GM12864 (cell line): ENCODE measurements at regions not wholly inside any gene's neighbourhood (a gene's known extent, or its start where the extent isn't known, plus 50 kb on each side); places are given as distances from the start of the nearest gene placed in this dataset.
A peak's percentile ranks its signal among the peaks of the same experiment; 100 is the strongest.

Experiments used
- DNase-seq: peaks from one replicate; pipeline ENCODE4 v3.0.0-alpha.2; 2011; ENCODE audit warnings: low read depth
- H3K4me3 ChIP-seq: 2 replicates; pipeline ENCODE4 v1.5.1; 2011; ENCODE audit warnings: mild to moderate bottlenecking, low read depth, low read length, control low read depth
- TF ChIP-seq, protein P1 (sequence below): IDR thresholded peaks from 2 replicates; pipeline ENCODE4 v1.5.1; 2011; ENCODE audit warnings: low read depth, mild to moderate bottlenecking, moderate library complexity, low read length, control low read depth, inconsistent platforms; ENCODE audit errors: missing control alignments

DNA sequence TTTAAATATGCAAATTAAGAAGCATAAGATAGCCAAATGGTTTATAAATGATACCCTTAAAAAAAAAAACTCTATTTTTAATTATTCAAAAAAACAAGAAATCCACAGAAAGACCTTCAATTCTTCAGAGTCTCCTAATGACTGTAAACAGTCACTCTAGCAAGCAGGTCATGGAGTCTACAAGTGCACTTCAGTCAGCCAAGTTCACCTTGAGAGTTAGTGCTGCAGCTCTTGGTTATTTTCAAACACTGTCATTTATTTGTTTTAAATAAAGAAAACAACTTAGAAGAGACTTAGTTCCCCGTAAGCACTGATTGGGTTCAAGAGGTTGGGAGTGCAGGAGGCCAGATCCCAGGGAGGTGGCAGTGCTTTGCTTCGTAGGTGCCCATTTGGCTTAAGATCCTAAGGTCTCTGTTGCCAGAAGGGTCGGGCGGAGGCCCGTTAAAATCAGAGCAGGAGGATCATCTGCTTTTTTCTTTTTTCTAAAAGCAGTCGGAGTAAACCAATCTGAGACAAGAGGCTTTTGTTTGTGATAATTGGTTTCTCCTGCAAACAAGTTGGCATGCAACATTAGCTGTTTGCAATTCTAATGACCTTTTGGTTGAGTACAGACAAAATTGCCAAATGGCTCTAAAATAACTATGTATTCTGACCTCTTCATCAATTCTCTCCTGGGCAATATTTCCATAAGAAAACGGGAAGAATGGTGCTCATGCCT lies 86.4 kb upstream of the ELMO1 start:
- TF ChIP-seq, protein P1, sequence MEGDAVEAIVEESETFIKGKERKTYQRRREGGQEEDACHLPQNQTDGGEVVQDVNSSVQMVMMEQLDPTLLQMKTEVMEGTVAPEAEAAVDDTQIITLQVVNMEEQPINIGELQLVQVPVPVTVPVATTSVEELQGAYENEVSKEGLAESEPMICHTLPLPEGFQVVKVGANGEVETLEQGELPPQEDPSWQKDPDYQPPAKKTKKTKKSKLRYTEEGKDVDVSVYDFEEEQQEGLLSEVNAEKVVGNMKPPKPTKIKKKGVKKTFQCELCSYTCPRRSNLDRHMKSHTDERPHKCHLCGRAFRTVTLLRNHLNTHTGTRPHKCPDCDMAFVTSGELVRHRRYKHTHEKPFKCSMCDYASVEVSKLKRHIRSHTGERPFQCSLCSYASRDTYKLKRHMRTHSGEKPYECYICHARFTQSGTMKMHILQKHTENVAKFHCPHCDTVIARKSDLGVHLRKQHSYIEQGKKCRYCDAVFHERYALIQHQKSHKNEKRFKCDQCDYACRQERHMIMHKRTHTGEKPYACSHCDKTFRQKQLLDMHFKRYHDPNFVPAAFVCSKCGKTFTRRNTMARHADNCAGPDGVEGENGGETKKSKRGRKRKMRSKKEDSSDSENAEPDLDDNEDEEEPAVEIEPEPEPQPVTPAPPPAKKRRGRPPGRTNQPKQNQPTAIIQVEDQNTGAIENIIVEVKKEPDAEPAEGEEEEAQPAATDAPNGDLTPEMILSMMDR: no peak
- DNase-seq: no peak
- no peak overlapping the region for H3K4me3 ChIP-seq

DNA sequence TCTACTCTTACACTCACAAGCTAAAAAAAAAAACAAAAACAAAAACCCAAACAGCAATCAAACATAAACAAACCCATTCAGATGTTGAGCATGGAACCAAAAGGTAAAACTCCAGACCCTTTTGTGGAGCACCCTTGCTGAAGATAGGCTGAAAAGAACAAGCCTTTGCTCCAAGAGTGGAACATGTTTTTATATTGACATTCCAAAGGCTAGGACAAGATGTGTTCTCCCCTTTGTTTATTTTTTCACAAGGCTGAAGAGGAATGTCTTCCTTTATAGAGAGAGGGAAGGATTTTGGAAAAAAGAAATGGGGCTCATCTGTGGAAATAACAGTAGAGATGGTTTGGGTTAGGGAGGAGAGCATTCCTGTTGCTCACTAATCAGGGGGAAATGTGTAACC lies 87.2 kb upstream of the ELMO1 start:
- no peak overlapping the region for H3K4me3 ChIP-seq
- TF ChIP-seq, protein P1: no peak
- DNase-seq: no peak

DNA sequence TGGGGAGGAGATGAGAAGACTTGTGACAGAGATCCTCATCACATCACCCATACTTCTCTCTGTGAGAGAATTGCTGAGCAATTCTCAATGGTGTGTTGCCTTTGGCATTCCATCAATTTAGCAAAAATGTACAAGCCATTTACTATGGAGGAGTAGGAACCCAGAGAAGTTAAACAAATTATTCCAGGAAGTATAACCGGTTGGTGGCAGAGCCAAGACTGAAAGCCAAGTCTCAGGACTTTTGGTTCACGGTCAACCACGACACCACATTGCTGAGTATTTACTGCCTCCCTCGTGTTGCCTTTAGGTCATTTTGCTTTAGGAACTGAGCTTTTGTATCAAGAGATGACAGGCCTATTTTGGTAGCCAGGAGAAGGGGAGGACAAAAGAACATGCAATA lies 88.0 kb upstream of the ELMO1 start:
- DNase-seq: no peak
- H3K4me3 ChIP-seq: no peak overlapping the region
- TF ChIP-seq, protein P1: no peak

DNA sequence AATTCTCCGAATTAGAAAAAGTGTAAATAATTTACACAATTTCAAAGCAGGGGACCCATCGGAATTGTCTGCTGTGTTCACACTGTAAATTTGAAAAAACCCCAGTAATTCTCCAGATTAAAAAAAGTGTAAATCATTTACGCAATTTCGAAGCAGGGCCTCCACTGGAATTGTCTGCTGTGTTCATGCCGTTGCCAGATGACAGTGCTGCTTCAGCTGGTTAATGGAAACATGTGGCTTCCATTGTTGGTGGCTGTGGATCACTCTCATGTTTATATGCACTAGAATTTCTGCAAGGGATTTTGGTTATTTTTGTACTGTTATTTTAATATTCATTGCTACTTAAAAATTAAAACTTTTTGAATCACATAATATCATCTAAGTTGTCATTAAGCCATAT lies 88.8 kb upstream of the ELMO1 start:
- no peak for DNase-seq
- H3K4me3 ChIP-seq: no peak overlapping the region

DNA sequence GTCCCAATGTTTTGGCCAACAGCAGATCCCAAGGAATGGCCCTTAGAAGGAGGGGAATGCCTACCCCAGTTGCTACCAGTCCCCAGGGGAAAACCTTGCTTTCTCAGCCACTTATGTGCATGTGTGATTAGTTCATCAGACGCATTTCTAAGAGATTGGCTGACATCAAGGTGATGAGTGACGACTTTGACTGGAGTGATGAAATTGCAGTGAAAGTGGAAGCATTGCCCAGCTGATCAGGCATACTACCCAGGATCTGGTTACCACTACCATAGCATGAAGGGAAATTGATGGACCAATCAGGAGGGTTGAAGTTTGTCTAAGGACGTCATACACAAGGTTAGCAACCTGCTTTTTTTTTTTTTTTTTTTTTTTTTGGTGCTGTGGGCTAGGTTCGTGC lies 90.3 kb upstream of the ELMO1 start:
- no peak overlapping the region for H3K4me3 ChIP-seq
- DNase-seq: no peak
- TF ChIP-seq, protein P1: no peak

More for the DNA sequence above, 88.8 kb upstream of the ELMO1 start:
- TF ChIP-seq, protein P1: no peak

DNA sequence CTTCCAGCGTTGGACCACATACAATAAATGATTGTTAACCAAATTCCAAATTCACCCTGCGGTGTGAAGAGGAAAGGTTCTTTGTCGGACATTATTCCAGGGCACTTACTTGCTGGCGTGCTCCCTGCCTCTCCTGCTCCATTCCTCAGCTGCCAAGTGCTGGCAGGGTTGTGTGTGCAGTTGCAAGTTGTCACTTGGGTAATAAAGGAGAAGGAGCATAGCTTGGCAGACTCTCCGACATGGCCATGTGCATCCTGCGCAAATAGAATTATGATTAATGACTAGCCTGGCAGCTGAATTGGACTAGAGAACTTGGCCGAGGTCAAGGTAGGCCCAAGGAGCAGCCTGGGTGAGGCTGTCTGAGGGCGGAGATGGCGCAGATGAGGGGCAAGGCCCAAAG lies 92.3 kb upstream of the ELMO1 start:
- DNase-seq: no peak
- TF ChIP-seq, protein P1: no peak

DNA sequence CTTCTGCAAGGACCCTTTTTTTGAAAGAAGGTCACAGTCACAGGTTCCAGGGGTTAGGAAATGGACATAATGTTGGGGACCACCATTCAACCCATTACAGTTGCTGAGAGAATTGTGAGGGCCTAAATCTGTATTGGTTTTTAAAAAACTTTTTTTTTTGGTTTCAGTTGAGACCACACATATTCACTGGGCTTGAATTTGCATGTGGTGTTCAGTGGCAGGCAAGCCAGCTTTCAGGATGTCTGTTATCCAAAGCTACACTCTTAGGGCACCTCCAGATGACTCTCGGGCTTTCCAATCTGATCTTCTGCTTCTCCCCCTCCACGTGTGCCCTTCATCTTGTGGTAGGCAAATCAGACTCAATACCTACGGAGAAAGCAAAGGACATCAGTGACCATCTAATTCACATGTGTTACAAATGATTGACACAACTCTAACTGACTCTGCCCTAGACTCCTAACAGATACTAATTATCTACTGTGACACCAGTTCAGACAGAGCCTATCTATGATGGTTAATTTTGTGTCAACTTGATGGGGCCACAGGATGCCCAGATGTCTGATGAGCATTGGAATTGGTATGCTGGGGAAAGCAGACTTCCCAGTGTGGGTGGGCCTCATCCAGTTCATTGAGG lies 93.3 kb upstream of the ELMO1 start:
- no peak overlapping the region for H3K4me3 ChIP-seq
- DNase-seq: peak; percentile 7
- TF ChIP-seq, protein P1: no peak

More for the DNA sequence above, 92.3 kb upstream of the ELMO1 start:
- H3K4me3 ChIP-seq: no peak overlapping the region
